ENCODE measurements at regions not wholly inside any gene's neighbourhood (a gene's known extent, or its start where the extent isn't known, plus 50 kb on each side); places are given as distances from the start of the nearest gene placed in this dataset.
"Not testable (repeated sequence)": the region's sequence is repeated elsewhere in the genome, so short reads cannot be mapped to it uniquely, and the experiment has no call there.

DNA sequence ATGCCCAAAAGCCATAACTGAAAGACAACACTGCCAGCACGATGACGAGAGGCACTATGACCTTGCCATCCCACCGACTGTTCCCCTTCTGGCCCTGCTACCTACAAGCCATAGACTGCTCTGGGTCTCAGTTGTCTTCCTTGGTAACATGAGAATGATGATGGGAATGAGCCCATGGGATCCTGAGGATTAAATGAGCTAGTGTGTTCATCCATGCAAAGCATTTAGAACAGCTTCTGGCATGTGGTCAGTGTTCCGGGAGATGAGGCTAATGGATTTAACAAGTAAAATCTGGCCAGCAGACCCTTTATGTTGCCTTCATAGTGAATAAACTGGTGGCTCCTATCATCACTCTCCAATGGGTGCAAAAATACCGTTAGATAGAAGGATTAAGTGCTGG is 62.4 kb upstream of the WDR11 start:
- no peak overlapping the region for H3K4me3 ChIP-seq (ENCODE audit: low read length in 2 of 2)
- no peaks in the 10 kb centered on the region for H3K36me3 ChIP-seq (ENCODE audit: control insufficient read depth in 2 of 2, insufficient read depth in 2 of 2, low read length in 2 of 2)
- H3K4me1 ChIP-seq (ENCODE audit: control insufficient read depth, insufficient read depth, low read length), result peaks cover 3% of the 10 kb centered on the region
- H3K9me3 ChIP-seq (ENCODE audit: control insufficient read depth in 2 of 2, low read length in 2 of 2), result no peaks in the 10 kb centered on the region
- no peak overlapping the region for H3K27ac ChIP-seq (ENCODE audit: low read length)
- H3K27me3 ChIP-seq (ENCODE audit: control insufficient read depth in 1 of 2, insufficient read depth in 2 of 2, low read length in 2 of 2), result no peaks in the 10 kb centered on the region
- H3K9ac ChIP-seq (ENCODE audit: low read length in 2 of 2), result no peak overlapping the region

DNA sequence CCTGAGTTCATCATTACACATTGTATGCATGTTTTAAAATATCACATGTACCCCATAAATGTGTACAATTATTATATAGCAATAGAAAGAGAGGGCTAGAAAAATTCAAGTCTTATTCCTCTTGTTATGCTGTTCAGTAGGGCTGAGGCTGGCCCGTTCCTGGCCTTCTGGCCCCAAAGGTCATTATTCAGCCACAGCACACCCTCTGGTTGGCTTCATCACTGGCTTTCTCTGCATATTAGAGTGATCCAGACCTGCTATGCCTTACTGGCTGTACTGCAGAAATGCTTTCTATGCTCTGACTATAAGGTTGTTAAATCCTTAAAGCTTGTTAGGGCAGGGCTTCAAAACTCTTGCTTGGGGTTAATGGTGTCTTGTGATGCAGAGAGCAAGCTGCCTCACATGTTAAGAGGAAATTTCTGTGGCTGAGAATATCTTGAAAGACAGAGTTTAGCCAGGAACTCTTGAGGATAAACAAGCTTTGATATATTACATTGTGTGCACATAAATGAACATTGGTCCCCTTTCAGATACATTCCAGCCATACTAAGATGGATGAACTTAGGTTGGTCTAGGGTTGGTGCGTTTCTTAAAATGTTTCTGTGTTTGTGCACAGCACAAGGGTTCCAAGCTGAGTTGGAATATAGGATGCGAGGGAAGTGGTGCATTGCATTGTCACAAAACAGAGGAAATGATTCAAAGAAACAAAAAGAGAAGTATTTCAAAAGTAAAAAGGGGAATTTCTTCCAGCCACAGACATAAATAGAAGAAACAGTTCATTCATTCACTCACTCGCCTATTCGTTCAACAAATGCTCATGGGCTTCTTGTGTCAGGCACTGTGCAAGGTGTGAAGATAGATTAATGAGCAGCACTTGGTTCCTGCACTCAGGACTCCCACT is 61.6 kb upstream of the WDR11 start:
- H3K27ac ChIP-seq (ENCODE audit: low read length), result no peak overlapping the region

DNA sequence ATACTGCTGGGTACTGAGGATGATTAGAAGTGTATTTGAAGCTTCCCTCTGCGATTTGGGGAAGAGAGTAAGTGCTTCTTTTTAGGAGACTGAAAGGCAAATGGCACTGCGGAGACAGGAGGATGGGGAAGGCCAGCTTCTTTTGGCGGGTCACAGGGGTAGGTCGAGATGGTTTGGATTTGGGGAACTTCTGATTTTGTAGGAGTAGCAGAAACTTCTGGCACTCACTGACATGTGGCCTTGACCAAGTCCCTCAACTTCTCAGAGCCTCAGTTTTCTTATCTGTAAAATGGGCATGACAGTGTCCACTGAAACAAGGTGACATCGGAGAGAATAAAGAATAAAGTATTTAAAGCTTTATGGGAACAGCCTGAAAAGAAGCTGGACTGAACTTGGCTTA is 59.8 kb upstream of the WDR11 start:
- H3K36me3 ChIP-seq (ENCODE audit: control insufficient read depth in 2 of 2, insufficient read depth in 2 of 2, low read length in 2 of 2), result no peaks in the 10 kb centered on the region
- H3K9me3 ChIP-seq (ENCODE audit: control insufficient read depth in 2 of 2, low read length in 2 of 2), result no peaks in the 10 kb centered on the region
- no peak overlapping the region for H3K4me3 ChIP-seq (ENCODE audit: low read length in 2 of 2)
- H3K9ac ChIP-seq (ENCODE audit: low read length in 2 of 2), result no peak overlapping the region
- H3K4me1 ChIP-seq (ENCODE audit: control insufficient read depth, insufficient read depth, low read length), result peaks cover 3% of the 10 kb centered on the region
- H3K27me3 ChIP-seq (ENCODE audit: control insufficient read depth in 1 of 2, insufficient read depth in 2 of 2, low read length in 2 of 2), result no peaks in the 10 kb centered on the region
- no peak overlapping the region for H3K27ac ChIP-seq (ENCODE audit: low read length)

More for the DNA sequence above, 61.6 kb upstream of the WDR11 start:
- no peak overlapping the region for H3K4me3 ChIP-seq (ENCODE audit: low read length in 2 of 2)
- peaks cover 3% of the 10 kb centered on the region for H3K4me1 ChIP-seq (ENCODE audit: control insufficient read depth, insufficient read depth, low read length)
- no peaks in the 10 kb centered on the region for H3K36me3 ChIP-seq (ENCODE audit: control insufficient read depth in 2 of 2, insufficient read depth in 2 of 2, low read length in 2 of 2)
- H3K27me3 ChIP-seq (ENCODE audit: control insufficient read depth in 1 of 2, insufficient read depth in 2 of 2, low read length in 2 of 2), result no peaks in the 10 kb centered on the region
- no peaks in the 10 kb centered on the region for H3K9me3 ChIP-seq (ENCODE audit: control insufficient read depth in 2 of 2, low read length in 2 of 2)
- H3K9ac ChIP-seq (ENCODE audit: low read length in 2 of 2), result no peak overlapping the region

DNA sequence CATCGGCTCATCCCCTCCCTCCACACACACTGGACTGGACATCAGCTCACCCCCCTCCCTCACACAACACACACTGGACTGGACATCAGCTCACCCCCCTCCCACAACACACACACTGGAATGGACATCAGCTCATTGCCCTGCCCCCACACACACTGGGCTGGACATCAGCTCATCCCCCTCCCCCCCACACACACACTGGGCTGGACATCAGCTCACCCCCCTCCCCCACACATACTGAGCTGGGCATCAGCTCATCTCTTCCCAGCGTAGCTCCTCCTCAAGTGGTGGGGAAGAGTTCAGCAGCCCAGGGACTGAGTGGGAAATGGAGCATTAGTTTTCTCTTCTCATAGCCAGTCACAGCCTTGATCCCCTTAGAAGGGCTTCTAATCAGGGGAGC is 58.1 kb upstream of the WDR11 start:
- Histone ChIP-seq H3K9ac (ENCODE audit: low read length in 2 of 2) (no peak overlapping the region), H3K36me3 (ENCODE audit: control insufficient read depth in 2 of 2, insufficient read depth in 2 of 2, low read length in 2 of 2) (no peaks in the 10 kb centered on the region), H3K4me1 (ENCODE audit: control insufficient read depth, insufficient read depth, low read length) (peaks cover 3% of the 10 kb centered on the region), H3K4me3 (ENCODE audit: low read length in 2 of 2) (no peak overlapping the region), H3K27ac (ENCODE audit: low read length) (no peak overlapping the region), H3K27me3 (ENCODE audit: control insufficient read depth in 1 of 2, insufficient read depth in 2 of 2, low read length in 2 of 2) (no peaks in the 10 kb centered on the region), H3K9me3 (ENCODE audit: control insufficient read depth in 2 of 2, low read length in 2 of 2) (no peaks in the 10 kb centered on the region)

DNA sequence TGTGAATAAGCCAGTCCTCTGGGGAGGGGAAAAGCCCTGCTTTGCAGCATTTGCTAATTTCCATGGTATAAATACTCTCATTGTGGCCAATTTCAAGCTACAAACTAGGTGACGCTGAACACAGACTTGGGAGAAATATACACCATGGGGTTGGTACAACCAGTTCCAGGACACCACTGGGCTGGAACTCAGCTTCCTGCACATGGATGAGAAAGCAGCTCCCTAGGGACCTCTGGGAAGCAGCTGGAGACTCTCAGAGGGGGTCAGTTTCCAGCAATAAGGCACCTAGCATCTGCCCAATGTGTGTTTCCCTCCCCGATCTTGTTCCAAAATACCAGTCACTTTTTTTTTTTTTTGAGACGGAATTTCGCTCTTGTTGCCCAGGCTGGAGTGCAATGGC is 56.8 kb upstream of the WDR11 start:
- H3K36me3 ChIP-seq (ENCODE audit: control insufficient read depth in 2 of 2, insufficient read depth in 2 of 2, low read length in 2 of 2), result no peaks in the 10 kb centered on the region
- no peak overlapping the region for H3K4me3 ChIP-seq (ENCODE audit: low read length in 2 of 2)

DNA sequence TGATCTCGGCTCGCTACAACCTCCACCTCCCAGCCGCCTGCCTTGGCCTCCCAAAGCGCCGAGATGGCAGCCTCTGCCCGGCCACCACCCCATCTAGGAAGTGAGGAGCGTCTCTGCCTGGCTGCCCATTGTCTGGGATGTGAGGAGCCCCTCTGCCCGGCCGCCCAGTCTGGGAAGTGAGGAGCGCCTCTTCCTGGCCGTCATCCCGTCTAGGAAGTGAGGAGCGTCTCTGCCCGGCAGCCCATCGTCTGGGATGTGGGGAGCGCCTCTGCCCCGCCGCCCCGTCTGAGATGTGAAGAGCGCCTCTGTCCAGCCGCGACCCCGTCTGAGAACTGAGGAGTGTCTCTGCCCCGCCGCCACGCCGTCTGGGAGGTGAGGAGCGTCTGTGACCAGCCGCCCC is 52.9 kb upstream of the WDR11 start:
- H3K27me3 ChIP-seq (ENCODE audit: control insufficient read depth in 1 of 2, insufficient read depth in 2 of 2, low read length in 2 of 2); H3K9ac ChIP-seq (ENCODE audit: low read length in 2 of 2); H3K9me3 ChIP-seq (ENCODE audit: control insufficient read depth in 2 of 2, low read length in 2 of 2); H3K4me3 ChIP-seq (ENCODE audit: low read length in 2 of 2); H3K27ac ChIP-seq (ENCODE audit: low read length); H3K36me3 ChIP-seq (ENCODE audit: control insufficient read depth in 2 of 2, insufficient read depth in 2 of 2, low read length in 2 of 2); H3K4me1 ChIP-seq (ENCODE audit: control insufficient read depth, insufficient read depth, low read length): not testable (repeated sequence)

More for the DNA sequence above, 56.8 kb upstream of the WDR11 start:
- Histone ChIP-seq H3K27ac (ENCODE audit: low read length) (no peak overlapping the region), H3K27me3 (ENCODE audit: control insufficient read depth in 1 of 2, insufficient read depth in 2 of 2, low read length in 2 of 2) (no peaks in the 10 kb centered on the region), H3K9ac (ENCODE audit: low read length in 2 of 2) (no peak overlapping the region), H3K4me1 (ENCODE audit: control insufficient read depth, insufficient read depth, low read length) (peaks cover 3% of the 10 kb centered on the region), H3K9me3 (ENCODE audit: control insufficient read depth in 2 of 2, low read length in 2 of 2) (no peaks in the 10 kb centered on the region)

DNA sequence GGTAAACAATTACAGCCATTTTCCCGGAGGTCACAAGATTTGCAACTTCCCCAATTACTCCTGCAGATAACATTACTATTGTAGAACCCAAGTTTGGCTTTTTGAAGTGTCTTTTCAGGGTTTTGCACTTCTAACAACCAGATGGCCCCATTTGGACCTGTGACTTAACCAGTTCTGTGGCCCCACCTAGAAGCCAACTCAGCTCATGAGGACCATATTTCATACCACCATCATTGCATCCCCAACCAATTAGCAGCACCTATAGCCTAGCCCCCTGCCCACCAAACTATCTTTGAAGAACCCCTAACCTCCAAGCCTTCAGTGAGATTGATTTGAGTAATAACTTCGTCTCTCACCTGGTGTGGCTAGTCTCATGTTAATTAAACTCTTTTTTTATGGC is 51.3 kb upstream of the WDR11 start:
- H3K27ac ChIP-seq (ENCODE audit: low read length), result no peak overlapping the region
- H3K4me1 ChIP-seq (ENCODE audit: control insufficient read depth, insufficient read depth, low read length), result no peaks in the 10 kb centered on the region
- no peaks in the 10 kb centered on the region for H3K27me3 ChIP-seq (ENCODE audit: control insufficient read depth in 1 of 2, insufficient read depth in 2 of 2, low read length in 2 of 2)

DNA sequence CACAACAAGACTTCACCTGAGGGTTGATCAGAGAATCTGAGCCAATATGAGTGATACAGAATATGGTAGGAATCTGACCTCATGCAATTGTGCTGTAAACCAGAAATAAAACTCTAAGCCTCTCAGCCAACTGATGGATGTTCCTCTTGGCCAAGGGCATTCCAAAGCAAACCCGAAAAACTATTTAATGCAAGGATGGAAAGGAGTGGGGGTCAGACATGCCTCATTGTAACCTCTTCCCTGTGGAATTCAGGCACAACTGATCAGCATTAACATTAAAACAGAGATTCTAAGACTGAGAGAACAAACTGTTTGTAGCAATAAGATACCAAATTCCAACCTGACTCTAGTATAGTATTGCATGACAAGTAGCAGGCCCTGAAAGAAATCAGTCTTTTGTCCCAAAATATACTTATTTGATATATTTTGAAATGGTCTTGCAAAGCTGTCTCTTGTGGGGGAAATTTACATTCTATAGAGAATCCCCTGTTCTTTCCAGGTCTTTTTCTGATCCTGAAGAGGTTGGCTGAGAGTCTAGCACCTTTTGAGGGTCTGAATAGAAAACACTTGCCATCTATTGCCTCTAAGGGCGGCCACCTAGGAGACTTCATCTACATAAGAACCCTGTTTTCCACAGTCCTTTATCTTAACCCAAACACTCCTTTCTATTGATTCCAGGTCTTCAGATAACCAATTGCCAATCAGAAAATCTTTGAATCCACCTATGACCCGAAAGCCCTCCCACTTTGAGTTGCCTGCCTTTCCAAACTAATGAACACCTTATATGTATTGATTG is 50.4 kb upstream of the WDR11 start:
- Histone ChIP-seq H3K27me3 (ENCODE audit: control insufficient read depth in 1 of 2, insufficient read depth in 2 of 2, low read length in 2 of 2) (no peaks in the 10 kb centered on the region), H3K36me3 (ENCODE audit: control insufficient read depth in 2 of 2, insufficient read depth in 2 of 2, low read length in 2 of 2) (no peaks in the 10 kb centered on the region), H3K9ac (ENCODE audit: low read length in 2 of 2) (no peak overlapping the region), H3K27ac (ENCODE audit: low read length) (no peak overlapping the region), H3K4me1 (ENCODE audit: control insufficient read depth, insufficient read depth, low read length) (no peaks in the 10 kb centered on the region), H3K9me3 (ENCODE audit: control insufficient read depth in 2 of 2, low read length in 2 of 2) (no peaks in the 10 kb centered on the region), H3K4me3 (ENCODE audit: low read length in 2 of 2) (no peak overlapping the region)

More for the DNA sequence above, 51.3 kb upstream of the WDR11 start:
- no peak overlapping the region for H3K4me3 ChIP-seq (ENCODE audit: low read length in 2 of 2)
- H3K9me3 ChIP-seq (ENCODE audit: control insufficient read depth in 2 of 2, low read length in 2 of 2), result no peaks in the 10 kb centered on the region
- no peak overlapping the region for H3K9ac ChIP-seq (ENCODE audit: low read length in 2 of 2)
- no peaks in the 10 kb centered on the region for H3K36me3 ChIP-seq (ENCODE audit: control insufficient read depth in 2 of 2, insufficient read depth in 2 of 2, low read length in 2 of 2)
